Sigmoid colon (tissue), 6 donors: ENCODE measurements at regions not wholly inside any gene's neighbourhood (a gene's known extent, or its start where the extent isn't known, plus 50 kb on each side); places are given as distances from the start of the nearest gene placed in this dataset.
"Not testable (repeated sequence)": the region's sequence is repeated elsewhere in the genome, so short reads cannot be mapped to it uniquely, and the experiment has no call there.

Experiments used
- DNase-seq: peaks from one replicate; pipeline ENCODE4 v3.0.0-alpha.2; 2019
- H3K27ac ChIP-seq, 4 donors: fragments of 200-600 bp; sonication (generic); one replicate each; pipeline ENCODE4 v1.5.1; 2016 to 2019; ENCODE audit warnings: mild to moderate bottlenecking in 1 of 4
- H3K27me3 ChIP-seq, 3 donors: fragments of 200-600 bp; sonication (generic); one replicate each; pipeline ENCODE4 v1.5.1; 2019; ENCODE audit warnings: mild to moderate bottlenecking in 1 of 3
- H3K36me3 ChIP-seq, 4 donors: fragments of 200-600 bp; sonication (generic); one replicate each; pipeline ENCODE4 v1.5.1; 2016 to 2019
- H3K4me1 ChIP-seq, 4 donors: fragments of 200-600 bp; sonication (generic); one replicate each; pipeline ENCODE4 v1.5.1; 2017 to 2019
- H3K4me3 ChIP-seq, 4 donors: fragments of 200-600 bp; sonication (generic); one replicate each; pipeline ENCODE4 v1.5.1; 2017 to 2019; ENCODE audit warnings: mild to moderate bottlenecking in 2 of 4, moderate library complexity in 1 of 4
- H3K9me3 ChIP-seq, 4 donors: fragments of 200-600 bp in 3 of 4; sonication (generic) in 3 of 4; one replicate each; pipeline versions ENCODE4 v1.5.1 to v1.6.1; 2013 to 2019
- CTCF ChIP-seq, 4 experiments: fragments of 450-650 bp in 3 of 4; fragments of 200-600 bp in 1 of 4; IDR thresholded peaks; one replicate each; pipeline ENCODE4 v1.5.1; 2016 to 2019; ENCODE audit warnings: antibody characterized with exemption in 4 of 4, mild to moderate bottlenecking in 3 of 4, moderate library complexity in 2 of 4
- EP300 ChIP-seq, 4 donors: sonication (generic); formaldehyde crosslinking; IDR thresholded peaks; one replicate each; pipeline ENCODE4 v1.6.1; 2017; ENCODE audit warnings: antibody characterized with exemption in 4 of 4
- POLR2A ChIP-seq, 2 donors: fragments of 450-650 bp; IDR thresholded peaks; one replicate each; pipeline ENCODE4 v1.6.1; 2016; ENCODE audit warnings: antibody characterized with exemption in 2 of 2, mild to moderate bottlenecking in 2 of 2, moderate library complexity in 2 of 2
- POLR2AphosphoS5 ChIP-seq, 4 donors: sonication (generic); formaldehyde crosslinking; IDR thresholded peaks; one replicate each; pipeline ENCODE4 v1.6.1; 2017; ENCODE audit warnings: antibody characterized with exemption in 4 of 4
- WGBS, 2 donors: extraction: QIAGEN DNeasy Blood & Tissue Kit; methylation state at CpG; one replicate each; pipeline ENCODE4 v1.1.7; 2013; 5-methylcytosine and 5-hydroxymethylcytosine counted together
- intact Hi-C: fragments of 100-400 bp; cut with DNase I; formaldehyde crosslinking; loops from one replicate; pipeline ENCODE4 v1.15.1; 2023
- donor health status: healthy with polysubstance abuse.
- donor health status: healthy.

GRCh38 chr11:70556884-70557741 lies 158.8 kb downstream of the CTTN start:
- Histone ChIP-seq H3K36me3 (no peaks in the 10 kb centered on the region), H3K4me3 (no peak overlapping the region), H3K27ac (no peak overlapping the region), H3K4me1 (no peaks in the 10 kb centered on the region), H3K27me3 (no peaks in the 10 kb centered on the region), H3K9me3 (no peaks in the 10 kb centered on the region)
- DNase-seq, result no peak
- intact Hi-C loops, result no loop called here
- 52 to 57% methylated on average over 8 of the region's 8 CpGs for WGBS, 2 donors
- TF ChIP-seq POLR2AphosphoS5 (IDR thresholded peaks at IDR 0.05) (no peak), CTCF (IDR thresholded peaks at IDR 0.05) (no peak), POLR2A (IDR thresholded peaks at IDR 0.05) (no peak), EP300 (IDR thresholded peaks at IDR 0.05) (no peak)

GRCh38 chr11:70557742-70558485 lies 159.6 kb downstream of the CTTN start:
- H3K9me3 ChIP-seq, result no peaks in the 10 kb centered on the region
- no peak overlapping the region for H3K4me3 ChIP-seq
- TF ChIP-seq POLR2A (IDR thresholded peaks at IDR 0.05) (no peak), EP300 (IDR thresholded peaks at IDR 0.05) (no peak), POLR2AphosphoS5 (IDR thresholded peaks at IDR 0.05) (no peak), CTCF (IDR thresholded peaks at IDR 0.05) (no peak)
- intact Hi-C loops, result no loop called here
- H3K4me1 ChIP-seq, result no peaks in the 10 kb centered on the region
- no peaks in the 10 kb centered on the region for H3K36me3 ChIP-seq
- 90 to 94% methylated on average over 27 of the region's 27 CpGs for WGBS, 2 donors
- no peak for DNase-seq
- H3K27ac ChIP-seq, result no peak overlapping the region
- no peaks in the 10 kb centered on the region for H3K27me3 ChIP-seq

- WGBS, 2 donors, result 90 to 94% methylated on average over 17 of the region's 17 CpGs
- Histone ChIP-seq H3K27ac (no peak overlapping the region), H3K4me3 (no peak overlapping the region), H3K4me1 (no peaks in the 10 kb centered on the region), H3K36me3 (no peaks in the 10 kb centered on the region), H3K27me3 (no peaks in the 10 kb centered on the region), H3K9me3 (no peaks in the 10 kb centered on the region)
- no peak for DNase-seq
- no peak for TF ChIP-seq EP300 (IDR thresholded peaks at IDR 0.05)
- no peak for TF ChIP-seq POLR2AphosphoS5 (IDR thresholded peaks at IDR 0.05)
- no peak for TF ChIP-seq POLR2A (IDR thresholded peaks at IDR 0.05)
- no peak for TF ChIP-seq CTCF (IDR thresholded peaks at IDR 0.05)
- intact Hi-C loops, result no loop called here
Measured at GRCh38 chr11:70558681-70559080, 160.4 kb downstream of the CTTN start.

DNA sequence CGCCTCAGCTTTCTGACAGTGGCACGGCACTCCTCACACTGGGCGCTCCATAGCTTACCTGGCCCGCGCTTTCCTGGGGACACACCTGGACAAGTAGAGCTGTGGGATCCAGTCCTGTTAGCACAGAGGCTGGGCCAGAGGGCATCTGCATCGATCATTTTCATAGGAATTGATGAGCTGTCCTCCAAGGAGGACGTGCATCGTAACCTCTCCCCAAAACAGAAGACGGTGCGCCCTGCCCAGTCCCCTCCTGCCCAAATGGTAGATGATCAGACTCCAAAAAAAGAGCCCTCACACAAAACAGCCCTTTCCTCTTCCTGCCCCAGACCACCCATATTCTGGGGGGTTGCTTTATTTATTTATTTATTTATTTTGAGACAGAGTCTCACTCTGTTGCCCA lies 161.2 kb downstream of the CTTN start:
- no peak overlapping the region for H3K27ac ChIP-seq
- no peak for DNase-seq
- TF ChIP-seq POLR2AphosphoS5 (IDR thresholded peaks at IDR 0.05) (no peak), EP300 (IDR thresholded peaks at IDR 0.05) (no peak), CTCF (IDR thresholded peaks at IDR 0.05) (no peak), POLR2A (IDR thresholded peaks at IDR 0.05) (no peak)
- intact Hi-C loops, result no loop called here
- no peaks in the 10 kb centered on the region for H3K27me3 ChIP-seq
- H3K4me3 ChIP-seq, result no peak overlapping the region
- no peaks in the 10 kb centered on the region for H3K9me3 ChIP-seq
- no peaks in the 10 kb centered on the region for H3K4me1 ChIP-seq
- H3K36me3 ChIP-seq, result no peaks in the 10 kb centered on the region
- WGBS, 2 donors, result 91 to 95% methylated on average over 10 of the region's 10 CpGs

GRCh38 chr11:70560621-70561020 lies 162.3 kb downstream of the CTTN start:
- intact Hi-C loops, H3K36me3 ChIP-seq, DNase-seq, H3K27ac ChIP-seq, H3K4me1 ChIP-seq, H3K27me3 ChIP-seq, H3K9me3 ChIP-seq, H3K4me3 ChIP-seq: not testable (repeated sequence)
- WGBS, 2 donors, result 94% methylated on average over 13 of the region's 13 CpGs
